OCI-LY3 (cell line): ENCODE measurements at regions not wholly inside any gene's neighbourhood (a gene's known extent, or its start where the extent isn't known, plus 50 kb on each side); places are given as distances from the start of the nearest gene placed in this dataset.

Experiments used
- H2AFZ ChIP-seq: fragments of 200-600, 300-600 bp; shearing (Covaris generic); 2 replicates; pipeline ENCODE4 v1.6.0; 2014; ENCODE audit warnings: antibody characterized with exemption, low read depth, low read length
- H3K27ac ChIP-seq: fragments of 200-600, 300-600 bp; sonication (generic); 2 replicates; pipeline ENCODE4 v1.5.1; 2014; ENCODE audit warnings: mild to moderate bottlenecking, low read length, moderate library complexity, mixed read lengths
- H3K27me3 ChIP-seq: fragments of 200-600, 300-600 bp; sonication (generic); 2 replicates; pipeline ENCODE4 v1.6.1; 2014; ENCODE audit warnings: low read depth, low read length, mixed read lengths
- H3K36me3 ChIP-seq: fragments of 200-600, 300-600 bp; sonication (generic); replicated peaks from 2 replicates; pipeline ENCODE3; 2014; ENCODE audit warnings: low read depth, low read length, mixed read lengths
- H3K4me1 ChIP-seq: fragments of 300-600, 200-600 bp; sonication (generic); 2 replicates; pipeline ENCODE4 v1.6.1; 2014; ENCODE audit warnings: low read length, mixed read lengths
- H3K4me2 ChIP-seq: fragments of 200-600, 300-600 bp; sonication (generic); 2 replicates; pipeline ENCODE4 v1.6.1; 2014; ENCODE audit warnings: low read length, mixed read lengths
- H3K4me3 ChIP-seq: fragments of 300-600, 200-600 bp; sonication (generic); 2 replicates; pipeline ENCODE4 v1.5.1; 2014; ENCODE audit warnings: antibody characterized with exemption, mild to moderate bottlenecking, low read length, moderate library complexity
- H3K79me2 ChIP-seq: fragments of 300-600, 200-600 bp; shearing (Covaris generic); 2 replicates; pipeline ENCODE4 v1.6.1; 2014; ENCODE audit warnings: mild to moderate bottlenecking, low read length, mixed read lengths
- H3K9ac ChIP-seq: fragments of 300-600, 200-600 bp; shearing (Covaris generic); 2 replicates; pipeline ENCODE4 v1.6.0; 2014; ENCODE audit warnings: mild to moderate bottlenecking, low read length, moderate library complexity
- H3K9me3 ChIP-seq: fragments of 200-600, 300-600 bp; shearing (Covaris generic); 2 replicates; pipeline ENCODE4 v1.6.1; 2014; ENCODE audit warnings: low read length, mixed read lengths; ENCODE audit not compliant: insufficient read depth
- H4K20me1 ChIP-seq: fragments of 200-600, 300-600 bp; sonication (generic); 2 replicates; pipeline ENCODE4 v1.6.1; 2016; ENCODE audit warnings: low read length, mixed read lengths; ENCODE audit not compliant: insufficient read depth
- CTCF ChIP-seq: fragments of 200-600, 300-600 bp; sonication (generic); IDR thresholded peaks from 2 replicates; pipeline ENCODE4 v1.5.1; 2014; ENCODE audit warnings: antibody characterized with exemption, low read length, low read depth
- EZH2phosphoT487 ChIP-seq: fragments of 200-600 bp; shearing (Covaris generic); IDR thresholded peaks from 2 replicates; pipeline ENCODE4 v1.6.1; 2018; ENCODE audit warnings: antibody characterized with exemption, mixed run types, low read depth

- Histone ChIP-seq H4K20me1 (no peaks in the 10 kb centered on the region), H3K79me2 (no peaks in the 10 kb centered on the region), H3K27me3 (no peaks in the 10 kb centered on the region), H2AFZ (no peak overlapping the region), H3K4me1 (no peaks in the 10 kb centered on the region), H3K9ac (no peak overlapping the region), H3K9me3 (no peaks in the 10 kb centered on the region), H3K27ac (no peak overlapping the region), H3K36me3 (no peaks in the 10 kb centered on the region), H3K4me2 (no peak overlapping the region), H3K4me3 (no peak overlapping the region)
- TF ChIP-seq CTCF (no peak), EZH2phosphoT487 (no peak)
Measured at GRCh38 chr6:170030284-170030815, 260.5 kb downstream of the DLL1 start.

- H3K9me3 ChIP-seq: no peaks in the 10 kb centered on the region
- H3K79me2 ChIP-seq: no peaks in the 10 kb centered on the region
- H2AFZ ChIP-seq: no peak overlapping the region
- no peaks in the 10 kb centered on the region for H4K20me1 ChIP-seq
- H3K4me3 ChIP-seq: no peak overlapping the region
- H3K9ac ChIP-seq: no peak overlapping the region
- no peaks in the 10 kb centered on the region for H3K27me3 ChIP-seq
- H3K4me2 ChIP-seq: no peak overlapping the region
- H3K4me1 ChIP-seq: no peaks in the 10 kb centered on the region
- no peak overlapping the region for H3K27ac ChIP-seq
- no peaks in the 10 kb centered on the region for H3K36me3 ChIP-seq
- TF ChIP-seq EZH2phosphoT487 (no peak), CTCF (no peak)
Measured at GRCh38 chr6:170029416-170030283, 261.2 kb downstream of the DLL1 start.

DNA sequence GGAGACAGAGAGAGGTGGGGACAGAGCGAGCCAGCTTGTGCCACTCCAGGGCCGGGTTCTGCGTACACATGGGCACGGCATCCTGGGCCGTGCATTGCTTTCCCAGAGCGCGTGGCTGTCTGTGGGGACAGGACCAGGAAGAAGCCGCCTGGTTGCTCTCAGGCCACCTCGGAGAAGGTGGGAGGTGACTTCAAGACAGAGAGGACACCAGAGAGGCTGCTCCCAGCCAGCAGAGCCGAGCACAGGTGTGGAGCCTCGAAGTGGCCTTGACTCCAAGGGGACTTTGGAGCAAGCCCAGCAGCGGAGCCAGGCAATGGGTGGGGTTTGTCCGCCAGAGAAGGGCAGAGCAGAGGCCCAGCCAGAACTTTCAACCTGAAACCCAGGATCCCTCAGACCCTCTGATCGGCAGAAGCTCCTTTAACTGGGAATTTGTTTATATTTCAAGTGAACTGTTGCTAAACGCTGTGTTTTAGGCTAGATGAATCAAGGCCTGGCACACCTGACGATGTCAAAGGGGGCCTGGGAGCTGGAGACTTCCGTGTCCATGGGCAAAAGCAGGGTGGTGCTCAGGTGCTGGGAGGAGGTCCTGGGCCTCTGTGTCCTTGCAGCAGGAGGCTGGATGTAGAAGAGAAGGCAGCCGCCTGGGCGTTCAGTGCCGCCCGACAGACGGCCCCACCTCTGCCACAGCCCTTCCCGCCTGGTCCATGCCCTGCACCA, 262.1 kb downstream of the DLL1 start:
- H3K9me3 ChIP-seq: no peaks in the 10 kb centered on the region

More for the DNA sequence above, 262.1 kb downstream of the DLL1 start:
- H3K4me3 ChIP-seq: no peak overlapping the region
- H3K27ac ChIP-seq: no peak overlapping the region
- no peaks in the 10 kb centered on the region for H3K4me1 ChIP-seq
- H3K79me2 ChIP-seq: no peaks in the 10 kb centered on the region
- no peaks in the 10 kb centered on the region for H3K36me3 ChIP-seq
- no peak overlapping the region for H3K4me2 ChIP-seq
- TF ChIP-seq EZH2phosphoT487 (no peak), CTCF (no peak)
- no peak overlapping the region for H3K9ac ChIP-seq
- H2AFZ ChIP-seq: no peak overlapping the region
- no peaks in the 10 kb centered on the region for H3K27me3 ChIP-seq
- no peaks in the 10 kb centered on the region for H4K20me1 ChIP-seq
